ENCODE measurements at regions not wholly inside any gene's neighbourhood (a gene's known extent, or its start where the extent isn't known, plus 50 kb on each side); places are given as distances from the start of the nearest gene placed in this dataset.

DNA sequence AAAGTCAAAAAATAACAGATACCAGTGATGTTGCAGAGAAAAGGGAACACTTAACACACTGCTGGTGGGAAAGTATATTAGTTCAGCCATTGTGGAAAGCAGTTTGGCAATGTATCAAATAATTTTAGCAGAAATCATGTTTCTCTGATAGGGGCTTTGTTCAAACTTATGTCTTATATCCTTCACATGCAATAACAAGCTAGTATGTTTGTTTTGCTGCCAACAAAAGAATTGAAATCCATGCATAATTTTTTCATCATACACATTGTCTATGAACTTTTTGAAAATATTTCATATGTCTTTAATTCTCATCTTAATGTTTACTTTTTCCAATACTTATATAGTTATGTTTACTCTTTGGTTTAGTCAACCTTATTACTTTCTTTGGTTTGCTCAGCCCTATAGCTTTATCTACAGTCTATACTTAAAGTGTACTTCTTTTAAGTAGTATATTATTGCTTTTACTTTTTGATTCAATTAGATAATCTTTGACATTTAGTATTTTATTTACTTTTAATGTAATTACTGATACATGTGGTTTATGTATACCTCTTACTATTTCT is 639.6 kb upstream of the CBLB start (continued):
- TF ChIP-seq, protein P1, sequence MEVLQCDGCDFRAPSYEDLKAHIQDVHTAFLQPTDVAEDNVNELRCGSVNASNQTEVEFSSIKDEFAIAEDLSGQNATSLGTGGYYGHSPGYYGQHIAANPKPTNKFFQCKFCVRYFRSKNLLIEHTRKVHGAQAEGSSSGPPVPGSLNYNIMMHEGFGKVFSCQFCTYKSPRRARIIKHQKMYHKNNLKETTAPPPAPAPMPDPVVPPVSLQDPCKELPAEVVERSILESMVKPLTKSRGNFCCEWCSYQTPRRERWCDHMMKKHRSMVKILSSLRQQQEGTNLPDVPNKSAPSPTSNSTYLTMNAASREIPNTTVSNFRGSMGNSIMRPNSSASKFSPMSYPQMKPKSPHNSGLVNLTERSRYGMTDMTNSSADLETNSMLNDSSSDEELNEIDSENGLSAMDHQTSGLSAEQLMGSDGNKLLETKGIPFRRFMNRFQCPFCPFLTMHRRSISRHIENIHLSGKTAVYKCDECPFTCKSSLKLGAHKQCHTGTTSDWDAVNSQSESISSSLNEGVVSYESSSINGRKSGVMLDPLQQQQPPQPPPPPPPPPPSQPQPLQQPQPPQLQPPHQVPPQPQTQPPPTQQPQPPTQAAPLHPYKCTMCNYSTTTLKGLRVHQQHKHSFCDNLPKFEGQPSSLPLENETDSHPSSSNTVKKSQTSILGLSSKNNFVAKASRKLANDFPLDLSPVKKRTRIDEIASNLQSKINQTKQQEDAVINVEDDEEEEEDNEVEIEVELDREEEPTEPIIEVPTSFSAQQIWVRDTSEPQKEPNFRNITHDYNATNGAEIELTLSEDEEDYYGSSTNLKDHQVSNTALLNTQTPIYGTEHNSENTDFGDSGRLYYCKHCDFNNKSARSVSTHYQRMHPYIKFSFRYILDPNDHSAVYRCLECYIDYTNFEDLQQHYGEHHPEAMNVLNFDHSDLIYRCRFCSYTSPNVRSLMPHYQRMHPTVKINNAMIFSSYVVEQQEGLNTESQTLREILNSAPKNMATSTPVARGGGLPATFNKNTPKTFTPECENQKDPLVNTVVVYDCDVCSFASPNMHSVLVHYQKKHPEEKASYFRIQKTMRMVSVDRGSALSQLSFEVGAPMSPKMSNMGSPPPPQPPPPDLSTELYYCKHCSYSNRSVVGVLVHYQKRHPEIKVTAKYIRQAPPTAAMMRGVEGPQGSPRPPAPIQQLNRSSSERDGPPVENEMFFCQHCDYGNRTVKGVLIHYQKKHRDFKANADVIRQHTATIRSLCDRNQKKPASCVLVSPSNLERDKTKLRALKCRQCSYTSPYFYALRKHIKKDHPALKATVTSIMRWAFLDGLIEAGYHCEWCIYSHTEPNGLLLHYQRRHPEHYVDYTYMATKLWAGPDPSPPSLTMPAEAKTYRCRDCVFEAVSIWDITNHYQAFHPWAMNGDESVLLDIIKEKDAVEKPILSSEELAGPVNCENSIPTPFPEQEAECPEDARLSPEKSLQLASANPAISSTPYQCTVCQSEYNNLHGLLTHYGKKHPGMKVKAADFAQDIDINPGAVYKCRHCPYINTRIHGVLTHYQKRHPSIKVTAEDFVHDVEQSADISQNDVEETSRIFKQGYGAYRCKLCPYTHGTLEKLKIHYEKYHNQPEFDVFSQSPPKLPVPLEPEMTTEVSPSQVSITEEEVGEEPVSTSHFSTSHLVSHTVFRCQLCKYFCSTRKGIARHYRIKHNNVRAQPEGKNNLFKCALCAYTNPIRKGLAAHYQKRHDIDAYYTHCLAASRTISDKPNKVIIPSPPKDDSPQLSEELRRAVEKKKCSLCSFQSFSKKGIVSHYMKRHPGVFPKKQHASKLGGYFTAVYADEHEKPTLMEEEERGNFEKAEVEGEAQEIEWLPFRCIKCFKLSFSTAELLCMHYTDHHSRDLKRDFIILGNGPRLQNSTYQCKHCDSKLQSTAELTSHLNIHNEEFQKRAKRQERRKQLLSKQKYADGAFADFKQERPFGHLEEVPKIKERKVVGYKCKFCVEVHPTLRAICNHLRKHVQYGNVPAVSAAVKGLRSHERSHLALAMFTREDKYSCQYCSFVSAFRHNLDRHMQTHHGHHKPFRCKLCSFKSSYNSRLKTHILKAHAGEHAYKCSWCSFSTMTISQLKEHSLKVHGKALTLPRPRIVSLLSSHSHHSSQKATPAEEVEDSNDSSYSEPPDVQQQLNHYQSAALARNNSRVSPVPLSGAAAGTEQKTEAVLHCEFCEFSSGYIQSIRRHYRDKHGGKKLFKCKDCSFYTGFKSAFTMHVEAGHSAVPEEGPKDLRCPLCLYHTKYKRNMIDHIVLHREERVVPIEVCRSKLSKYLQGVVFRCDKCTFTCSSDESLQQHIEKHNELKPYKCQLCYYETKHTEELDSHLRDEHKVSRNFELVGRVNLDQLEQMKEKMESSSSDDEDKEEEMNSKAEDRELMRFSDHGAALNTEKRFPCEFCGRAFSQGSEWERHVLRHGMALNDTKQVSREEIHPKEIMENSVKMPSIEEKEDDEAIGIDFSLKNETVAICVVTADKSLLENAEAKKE (CRISPR knock-in tag; IDR thresholded peaks at IDR 0.05), result no peak
- TF ChIP-seq, protein P2, sequence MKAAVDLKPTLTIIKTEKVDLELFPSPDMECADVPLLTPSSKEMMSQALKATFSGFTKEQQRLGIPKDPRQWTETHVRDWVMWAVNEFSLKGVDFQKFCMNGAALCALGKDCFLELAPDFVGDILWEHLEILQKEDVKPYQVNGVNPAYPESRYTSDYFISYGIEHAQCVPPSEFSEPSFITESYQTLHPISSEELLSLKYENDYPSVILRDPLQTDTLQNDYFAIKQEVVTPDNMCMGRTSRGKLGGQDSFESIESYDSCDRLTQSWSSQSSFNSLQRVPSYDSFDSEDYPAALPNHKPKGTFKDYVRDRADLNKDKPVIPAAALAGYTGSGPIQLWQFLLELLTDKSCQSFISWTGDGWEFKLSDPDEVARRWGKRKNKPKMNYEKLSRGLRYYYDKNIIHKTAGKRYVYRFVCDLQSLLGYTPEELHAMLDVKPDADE (IDR thresholded peaks at IDR 0.05), result no peak
- TF ChIP-seq, protein P3, sequence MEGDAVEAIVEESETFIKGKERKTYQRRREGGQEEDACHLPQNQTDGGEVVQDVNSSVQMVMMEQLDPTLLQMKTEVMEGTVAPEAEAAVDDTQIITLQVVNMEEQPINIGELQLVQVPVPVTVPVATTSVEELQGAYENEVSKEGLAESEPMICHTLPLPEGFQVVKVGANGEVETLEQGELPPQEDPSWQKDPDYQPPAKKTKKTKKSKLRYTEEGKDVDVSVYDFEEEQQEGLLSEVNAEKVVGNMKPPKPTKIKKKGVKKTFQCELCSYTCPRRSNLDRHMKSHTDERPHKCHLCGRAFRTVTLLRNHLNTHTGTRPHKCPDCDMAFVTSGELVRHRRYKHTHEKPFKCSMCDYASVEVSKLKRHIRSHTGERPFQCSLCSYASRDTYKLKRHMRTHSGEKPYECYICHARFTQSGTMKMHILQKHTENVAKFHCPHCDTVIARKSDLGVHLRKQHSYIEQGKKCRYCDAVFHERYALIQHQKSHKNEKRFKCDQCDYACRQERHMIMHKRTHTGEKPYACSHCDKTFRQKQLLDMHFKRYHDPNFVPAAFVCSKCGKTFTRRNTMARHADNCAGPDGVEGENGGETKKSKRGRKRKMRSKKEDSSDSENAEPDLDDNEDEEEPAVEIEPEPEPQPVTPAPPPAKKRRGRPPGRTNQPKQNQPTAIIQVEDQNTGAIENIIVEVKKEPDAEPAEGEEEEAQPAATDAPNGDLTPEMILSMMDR (conservative IDR thresholded peaks at IDR 0.05; ENCODE audit: low read depth in 2 of 2), result no peak
- no peak for TF ChIP-seq STAT1 (IDR thresholded peaks at IDR 0.05; ENCODE audit: unreplicated experiment)
- TF ChIP-seq NANOG (IDR thresholded peaks at IDR 0.05; ENCODE audit: borderline replicate concordance), result no peak

- no peak overlapping the region for H2AFZ ChIP-seq
- H3K27me3 ChIP-seq (ENCODE audit: insufficient read depth), result no peaks in the 10 kb centered on the region
- H3K27ac Mint-ChIP-seq, result no peak overlapping the region
- DNase-seq (ENCODE audit: low spot score), result no peak
- peaks cover 7% of the 10 kb centered on the region; the same call in 2 of the 3 replicates for H3K9me3 Mint-ChIP-seq
- H3K4me1 ChIP-seq (ENCODE audit: insufficient read depth), result no peaks in the 10 kb centered on the region
- ATAC-seq, result no peak
- no peak overlapping the region for H3K4me3 ChIP-seq
- H4K20me1 ChIP-seq (replicated peaks; ENCODE audit: insufficient read depth), result no peaks in the 10 kb centered on the region
- H3K36me3 Mint-ChIP-seq (ENCODE audit: low read depth), result peaks cover 9% of the 10 kb centered on the region; the same call in 1 of the 3 replicates
- no peaks in the 10 kb centered on the region for H3K27me3 Mint-ChIP-seq (ENCODE audit: insufficient read depth, low read depth, poor library complexity)
- no peaks in the 10 kb centered on the region for H3F3A ChIP-seq (replicated peaks; ENCODE audit: low read depth)
- H3K9me2 ChIP-seq (ENCODE audit: insufficient read depth), result peaks cover 6% of the 10 kb centered on the region; the same call in 1 of the 2 replicates
- no peaks in the 10 kb centered on the region for H3K36me3 ChIP-seq (ENCODE audit: insufficient read depth)
- no peak overlapping the region for H3K4me3 Mint-ChIP-seq
- no peak overlapping the region for H3K4me2 ChIP-seq
- TF ChIP-seq CREB1 (CRISPR knock-in tag; IDR thresholded peaks at IDR 0.05; ENCODE audit: low read depth) (no peak), REST (IDR thresholded peaks at IDR 0.05; ENCODE audit: unreplicated experiment) (no peak), JUNB (IDR thresholded peaks at IDR 0.05; ENCODE audit: unreplicated experiment) (no peak), ZNF331 (CRISPR knock-in tag; IDR thresholded peaks at IDR 0.05; ENCODE audit: low read depth) (no peak), STAT1 (IDR thresholded peaks at IDR 0.05; ENCODE audit: unreplicated experiment) (no peak)
- no peak overlapping the region for H3K27ac ChIP-seq (ENCODE audit: low read depth)
- no peaks in the 10 kb centered on the region for H3K79me2 ChIP-seq (replicated peaks; ENCODE audit: insufficient read depth)
- no peaks in the 10 kb centered on the region for H3K4me1 Mint-ChIP-seq
Observed at GRCh38 chr3:106510206-106510605, 641.4 kb upstream of the CBLB start.

All from GM23338 (cell line).